HEK293T (cell line): ENCODE measurements at regions not wholly inside any gene's neighbourhood (a gene's known extent, or its start where the extent isn't known, plus 50 kb on each side); places are given as distances from the start of the nearest gene placed in this dataset.

Experiments used
- CTCF ChIA-PET: fragments of 350-600 bp; formaldehyde crosslinking; extraction: SDS; loops from one replicate; lab custom pipeline; 2021; ENCODE audit warnings: antibody characterized with exemption, inconsistent platforms; lab: Yijun Ruan, JAX
- POLR2A ChIA-PET: fragments of 350-600 bp; formaldehyde crosslinking; extraction: SDS; loops from one replicate; lab custom pipeline; 2020; ENCODE audit warnings: antibody characterized with exemption, inconsistent platforms; lab: Yijun Ruan, JAX
- DNase-seq: peaks from one replicate; pipeline ENCODE4 v3.0.0; 2012; ENCODE audit warnings: mixed read lengths; ENCODE audit errors: extremely low spot score
- ARNT ChIP-seq: fragments of 450-650 bp; IDR thresholded peaks from 2 replicates; pipeline ENCODE4 v1.6.1; 2017; ENCODE audit warnings: mild to moderate bottlenecking
- BHLHE40 ChIP-seq: fragments of 450-650 bp; IDR thresholded peaks from 2 replicates; pipeline ENCODE4 v1.6.1; 2016; ENCODE audit warnings: mild to moderate bottlenecking, moderate library complexity, borderline replicate concordance
- CTBP1 ChIP-seq: fragments of 450-650 bp; IDR thresholded peaks from 2 replicates; pipeline ENCODE4 v1.6.1; 2016; ENCODE audit warnings: borderline replicate concordance
- ELF4 ChIP-seq: fragments of 450-650 bp; IDR thresholded peaks from 2 replicates; pipeline ENCODE4 v1.6.1; 2017; ENCODE audit warnings: antibody characterized with exemption
- FOXA1 ChIP-seq: fragments of 450-650 bp; IDR thresholded peaks from 2 replicates; pipeline ENCODE4 v1.6.1; 2016; ENCODE audit warnings: mild to moderate bottlenecking
- FOXK2 ChIP-seq: fragments of 450-650 bp; IDR thresholded peaks from 2 replicates; pipeline ENCODE4 v1.6.1; 2016; ENCODE audit warnings: mild to moderate bottlenecking
- FOXM1 ChIP-seq: fragments of 450-650 bp; IDR thresholded peaks from 2 replicates; pipeline ENCODE4 v1.6.1; 2017; ENCODE audit warnings: mild to moderate bottlenecking, borderline replicate concordance
- HDGF ChIP-seq: fragments of 450-650 bp; IDR thresholded peaks from 2 replicates; pipeline ENCODE4 v1.6.1; 2017; ENCODE audit warnings: antibody characterized with exemption, borderline replicate concordance
- L3MBTL2 ChIP-seq: fragments of 450-650 bp; conservative IDR thresholded peaks from 2 replicates; pipeline ENCODE4 v1.6.1; 2016; ENCODE audit warnings: mild to moderate bottlenecking
- LEF1 ChIP-seq: fragments of 450-650 bp; IDR thresholded peaks from 2 replicates; pipeline ENCODE4 v1.6.1; 2017; ENCODE audit warnings: mild to moderate bottlenecking, borderline replicate concordance
- NFRKB ChIP-seq: fragments of 450-650 bp; IDR thresholded peaks from 2 replicates; pipeline ENCODE4 v1.6.1; 2016; ENCODE audit warnings: mild to moderate bottlenecking, moderate library complexity
- PKNOX1 ChIP-seq: fragments of 450-650 bp; IDR thresholded peaks from 2 replicates; pipeline ENCODE4 v1.6.1; 2016
- SP1 ChIP-seq: fragments of 450-650 bp; IDR thresholded peaks from 2 replicates; pipeline ENCODE4 v1.6.1; 2017
- SUZ12 ChIP-seq: fragments of 450-650 bp; IDR thresholded peaks from 2 replicates; pipeline ENCODE4 v1.6.1; 2016; ENCODE audit warnings: mild to moderate bottlenecking
- TARDBP ChIP-seq: fragments of 450-650 bp; IDR thresholded peaks from 2 replicates; pipeline ENCODE4 v1.6.1; 2016
- ZNF384 ChIP-seq: fragments of 450-650 bp; IDR thresholded peaks from 2 replicates; pipeline ENCODE4 v1.6.1; 2016

DNA sequence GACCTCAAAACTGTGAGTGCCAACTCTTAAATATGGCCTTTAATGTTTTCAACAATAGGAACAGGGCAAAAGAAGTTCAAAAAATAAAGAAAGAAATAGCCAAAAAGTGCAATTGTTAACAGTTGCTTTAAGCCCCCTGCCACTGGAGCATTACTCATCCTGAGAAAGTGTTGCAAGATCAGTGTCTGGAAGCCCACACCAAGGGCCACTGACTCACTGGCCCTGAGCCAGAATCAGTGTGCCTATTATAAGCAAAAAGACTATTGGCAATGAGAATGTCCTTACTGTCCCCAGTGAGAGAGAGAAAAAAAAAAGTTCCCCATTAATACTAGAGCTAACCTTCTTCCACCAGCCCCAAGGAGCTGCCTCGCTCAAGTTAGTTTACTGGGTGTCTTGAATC, 480.1 kb upstream of the ZNF385D start:
- POLR2A ChIA-PET: no interaction called here
- no peak for DNase-seq
- CTCF ChIA-PET: no interaction called here
- TF ChIP-seq ELF4: no peak
- no peak for TF ChIP-seq TARDBP
- TF ChIP-seq BHLHE40: no peak
- TF ChIP-seq SP1: no peak
- no peak for TF ChIP-seq L3MBTL2
- TF ChIP-seq SUZ12: no peak
- no peak for TF ChIP-seq ZNF384
- TF ChIP-seq FOXM1: no peak
- no peak for TF ChIP-seq ARNT

DNA sequence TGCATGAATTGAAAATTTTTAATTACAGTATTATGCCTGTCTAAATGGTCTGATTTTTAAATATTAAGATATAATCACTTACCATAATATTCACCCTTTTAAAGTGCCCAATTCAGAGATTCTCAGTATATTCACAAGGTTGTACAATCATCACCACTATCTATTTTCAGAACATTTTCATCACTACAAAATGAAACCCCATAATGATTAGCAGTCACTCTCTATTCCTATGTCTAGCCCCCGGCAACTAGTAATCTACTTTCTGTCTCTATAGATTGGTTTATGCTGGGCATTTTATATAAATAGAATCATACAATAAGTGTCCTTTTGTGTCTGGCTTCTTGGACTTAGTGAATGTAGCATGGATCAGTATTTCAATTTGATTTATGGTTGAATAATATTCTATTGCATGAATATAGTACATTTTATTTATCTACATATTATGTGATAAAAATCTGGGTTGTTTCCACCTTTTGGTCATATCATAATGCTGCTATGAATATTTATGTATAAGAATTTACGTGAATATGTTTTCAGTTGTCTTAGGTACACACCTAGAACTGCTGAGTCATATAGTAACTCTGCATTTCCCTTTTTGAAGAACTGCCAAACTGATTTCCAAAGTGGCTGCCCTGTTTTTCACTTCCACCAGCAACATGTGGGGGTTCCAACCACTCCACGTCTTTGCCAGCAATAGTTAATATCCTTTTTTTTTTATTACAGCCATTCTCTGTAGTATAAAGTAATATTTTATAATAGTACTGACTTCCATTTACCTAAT, 485.7 kb upstream of the ZNF385D start:
- no peak for DNase-seq
- POLR2A ChIA-PET: no interaction called here

GRCh38 chr3:22239011-22239410, 488.0 kb upstream of the ZNF385D start:
- ChIA-PET CTCF (no interaction called here), POLR2A (no interaction called here)
- TF ChIP-seq TARDBP: no peak
- DNase-seq: no peak

More for the DNA sequence above, 485.7 kb upstream of the ZNF385D start:
- CTCF ChIA-PET: no interaction called here
- TF ChIP-seq CTBP1 (no peak), ARNT (no peak), BHLHE40 (no peak), ZNF384 (no peak), ELF4 (no peak), L3MBTL2 (no peak), FOXA1 (no peak), FOXK2 (no peak), LEF1 (no peak), HDGF (no peak), NFRKB (no peak)

DNA sequence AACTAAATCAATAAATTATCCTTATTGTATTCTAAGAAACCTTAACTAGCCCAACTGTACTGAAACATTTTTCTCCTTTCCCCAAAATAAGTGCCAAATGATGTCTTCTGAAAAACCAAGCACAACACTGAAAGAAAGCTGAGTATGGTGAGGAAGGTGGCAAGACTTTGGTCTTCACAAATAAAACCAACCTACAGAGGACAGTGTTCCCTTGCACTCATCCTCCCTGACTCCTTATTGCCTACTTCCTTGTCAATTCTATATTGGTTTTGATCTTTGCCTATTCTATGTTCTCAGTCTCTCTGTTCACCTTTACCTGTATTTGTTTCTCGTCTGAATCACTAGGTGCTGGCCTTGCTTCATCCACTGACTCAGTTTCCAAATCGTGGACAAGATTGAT, 490.1 kb upstream of the ZNF385D start:
- CTCF ChIA-PET: no interaction called here
- no peak for TF ChIP-seq PKNOX1
- TF ChIP-seq NFRKB: no peak
- no peak for TF ChIP-seq FOXK2
- no peak for TF ChIP-seq CTBP1
- no peak for TF ChIP-seq ELF4
- no peak for TF ChIP-seq FOXA1
- TF ChIP-seq BHLHE40: no peak
- no peak for DNase-seq
- POLR2A ChIA-PET: no interaction called here

GRCh38 chr3:22244761-22245521, 493.9 kb upstream of the ZNF385D start:
- POLR2A ChIA-PET: no interaction called here
- CTCF ChIA-PET: no interaction called here
- TF ChIP-seq HDGF (no peak), ZNF384 (no peak), SUZ12 (no peak), FOXM1 (no peak), ELF4 (no peak), CTBP1 (no peak), BHLHE40 (no peak), NFRKB (no peak), FOXA1 (no peak), LEF1 (no peak)
- no peak for DNase-seq

- POLR2A ChIA-PET: no interaction called here
- no peak for TF ChIP-seq LEF1
- TF ChIP-seq NFRKB: no peak
- no peak for TF ChIP-seq SP1
- no peak for TF ChIP-seq FOXA1
- DNase-seq: no peak
- CTCF ChIA-PET: no interaction called here
Measured at GRCh38 chr3:22245811-22246583, 495.0 kb upstream of the ZNF385D start.

DNA sequence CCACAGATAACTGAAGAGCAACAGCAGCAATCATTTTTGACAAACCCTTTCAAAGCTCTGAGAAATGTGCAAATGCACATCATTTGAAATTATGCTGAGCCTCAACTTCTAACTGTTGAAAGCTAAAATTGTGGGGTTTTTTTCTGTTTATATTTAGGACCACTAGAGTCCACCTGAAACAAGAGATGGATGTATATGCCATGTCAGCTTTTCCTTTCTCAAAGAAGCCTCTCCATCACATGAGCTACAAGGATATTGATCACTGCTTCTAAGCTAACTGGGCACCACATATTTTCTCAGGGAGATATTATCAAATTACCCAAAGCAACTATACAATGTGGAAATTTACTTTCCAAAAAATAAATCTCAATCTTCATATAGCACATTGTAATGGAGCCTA, 498.6 kb upstream of the ZNF385D start:
- DNase-seq: no peak
- TF ChIP-seq FOXK2: no peak
- no peak for TF ChIP-seq HDGF
- no peak for TF ChIP-seq ARNT
- no peak for TF ChIP-seq LEF1
- no peak for TF ChIP-seq NFRKB
- TF ChIP-seq SP1: no peak
- ChIA-PET CTCF (no interaction called here), POLR2A (no interaction called here)
